ENCODE measurements at regions not wholly inside any gene's neighbourhood (a gene's known extent, or its start where the extent isn't known, plus 50 kb on each side); places are given as distances from the start of the nearest gene placed in this dataset.
A peak's percentile ranks its signal among the peaks of the same experiment; 100 is the strongest.

DNA sequence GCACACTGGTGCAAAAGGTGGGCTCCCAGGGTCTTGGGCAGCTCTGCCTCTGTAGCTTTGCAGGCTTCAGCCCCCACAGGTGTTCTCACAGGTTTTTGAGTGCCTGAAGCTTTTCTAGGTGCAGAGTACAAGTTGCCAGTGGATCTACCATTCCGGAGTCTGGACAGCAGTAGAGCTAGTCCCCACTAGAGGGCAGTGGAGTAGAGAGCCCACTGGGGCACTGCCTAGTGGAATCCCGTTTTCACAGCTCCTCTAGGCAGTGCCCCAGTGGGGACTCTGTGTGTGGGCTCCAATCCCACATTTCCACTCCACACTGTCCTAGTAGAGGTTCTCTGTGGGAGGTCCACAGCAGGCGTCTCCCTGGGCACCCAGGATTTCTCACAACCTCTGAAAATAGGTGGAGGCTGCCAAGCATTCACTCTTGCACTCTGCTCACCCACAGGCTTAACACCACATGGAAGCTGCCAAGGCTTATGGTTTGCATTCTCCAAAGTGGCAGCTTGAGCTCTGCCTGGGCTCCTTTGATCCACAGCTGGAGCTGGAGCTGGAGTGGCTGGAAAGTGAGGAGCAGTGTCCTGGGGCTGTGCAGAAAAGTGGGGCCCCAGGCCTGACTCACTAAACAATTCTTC, 86.3 kb upstream of the PROKR2 start:
- TF ChIP-seq CTCF (IDR thresholded peaks at IDR 0.05) (peak; percentile 73), EZH2 (IDR thresholded peaks at IDR 0.05) (no peak)
- Histone ChIP-seq H3K4me3 (no peak overlapping the region), H3K79me2 (ENCODE audit: low read depth) (no peaks in the 10 kb centered on the region), H3K9me3 (ENCODE audit: low read depth) (no peaks in the 10 kb centered on the region), H3K9ac (no peak overlapping the region), H3K4me2 (no peak overlapping the region), H3F3A (ENCODE audit: low read depth) (no peaks in the 10 kb centered on the region), H3K4me1 (no peaks in the 10 kb centered on the region), H3K27me3 (no peaks in the 10 kb centered on the region), H3K27ac (no peak overlapping the region), H2AFZ (replicated peaks) (no peak overlapping the region), H4K20me1 (ENCODE audit: low read depth) (no peaks in the 10 kb centered on the region), H3K36me3 (no peaks in the 10 kb centered on the region)
- H3K4me3 Mint-ChIP-seq = no peak overlapping the region
- peak; percentile 67 for DNase-seq (ENCODE audit: low spot score)
- no peaks in the 10 kb centered on the region for H3K36me3 Mint-ChIP-seq
- H3K27ac Mint-ChIP-seq = no peak overlapping the region
- H3K27me3 Mint-ChIP-seq (ENCODE audit: insufficient read depth, low read depth) = peaks cover 4% of the 10 kb centered on the region
- H3K4me1 Mint-ChIP-seq = no peaks in the 10 kb centered on the region
- H3K9me3 Mint-ChIP-seq = no peaks in the 10 kb centered on the region

GRCh38 chr20:5401277-5401875, 84.6 kb upstream of the PROKR2 start:
- Histone ChIP-seq H3K4me3 (no peak overlapping the region), H3K79me2 (ENCODE audit: low read depth) (no peaks in the 10 kb centered on the region), H3K36me3 (no peaks in the 10 kb centered on the region), H3F3A (ENCODE audit: low read depth) (no peaks in the 10 kb centered on the region), H3K9me3 (ENCODE audit: low read depth) (no peaks in the 10 kb centered on the region), H3K4me1 (no peaks in the 10 kb centered on the region), H3K4me2 (no peak overlapping the region), H3K9ac (no peak overlapping the region), H3K27me3 (no peaks in the 10 kb centered on the region), H4K20me1 (ENCODE audit: low read depth) (no peaks in the 10 kb centered on the region), H3K27ac (no peak overlapping the region), H2AFZ (replicated peaks) (no peak overlapping the region)
- no peaks in the 10 kb centered on the region for H3K4me1 Mint-ChIP-seq
- TF ChIP-seq EZH2 (IDR thresholded peaks at IDR 0.05) (no peak), CTCF (IDR thresholded peaks at IDR 0.05) (peak; percentile 16)
- H3K36me3 Mint-ChIP-seq = no peaks in the 10 kb centered on the region
- no peaks in the 10 kb centered on the region for H3K27me3 Mint-ChIP-seq (ENCODE audit: insufficient read depth, low read depth)
- H3K9me3 Mint-ChIP-seq = no peaks in the 10 kb centered on the region
- no peak for DNase-seq (ENCODE audit: low spot score)
- H3K4me3 Mint-ChIP-seq = no peak overlapping the region
- no peak overlapping the region for H3K27ac Mint-ChIP-seq

GRCh38 chr20:5400164-5400762, 83.5 kb upstream of the PROKR2 start:
- H3K9me3 Mint-ChIP-seq = no peaks in the 10 kb centered on the region
- Histone ChIP-seq H3K4me1 (no peaks in the 10 kb centered on the region), H3K4me2 (no peak overlapping the region), H3K4me3 (no peak overlapping the region), H3K36me3 (no peaks in the 10 kb centered on the region), H3K9me3 (ENCODE audit: low read depth) (no peaks in the 10 kb centered on the region), H2AFZ (replicated peaks) (no peak overlapping the region), H3F3A (ENCODE audit: low read depth) (no peaks in the 10 kb centered on the region), H3K79me2 (ENCODE audit: low read depth) (no peaks in the 10 kb centered on the region), H3K27ac (no peak overlapping the region), H4K20me1 (ENCODE audit: low read depth) (no peaks in the 10 kb centered on the region), H3K9ac (no peak overlapping the region), H3K27me3 (no peaks in the 10 kb centered on the region)
- no peak for TF ChIP-seq EZH2 (IDR thresholded peaks at IDR 0.05)
- no peak for TF ChIP-seq EZH2phosphoT487 (IDR thresholded peaks at IDR 0.05)
- no peak for TF ChIP-seq CTCF (IDR thresholded peaks at IDR 0.05)
- DNase-seq (ENCODE audit: low spot score) = peak; percentile 73
- no peaks in the 10 kb centered on the region for H3K4me1 Mint-ChIP-seq
- no peaks in the 10 kb centered on the region for H3K36me3 Mint-ChIP-seq
- no peak overlapping the region for H3K27ac Mint-ChIP-seq
- H3K4me3 Mint-ChIP-seq = no peak overlapping the region
- no peaks in the 10 kb centered on the region for H3K27me3 Mint-ChIP-seq (ENCODE audit: insufficient read depth, low read depth)

Data from neural progenitor cell (in vitro differentiated cells).